ENCODE measurements at regions not wholly inside any gene's neighbourhood (a gene's known extent, or its start where the extent isn't known, plus 50 kb on each side); places are given as distances from the start of the nearest gene placed in this dataset.
A peak's percentile ranks its signal among the peaks of the same experiment; 100 is the strongest.
"Not testable (repeated sequence)": the region's sequence is repeated elsewhere in the genome, so short reads cannot be mapped to it uniquely, and the experiment has no call there.

DNA sequence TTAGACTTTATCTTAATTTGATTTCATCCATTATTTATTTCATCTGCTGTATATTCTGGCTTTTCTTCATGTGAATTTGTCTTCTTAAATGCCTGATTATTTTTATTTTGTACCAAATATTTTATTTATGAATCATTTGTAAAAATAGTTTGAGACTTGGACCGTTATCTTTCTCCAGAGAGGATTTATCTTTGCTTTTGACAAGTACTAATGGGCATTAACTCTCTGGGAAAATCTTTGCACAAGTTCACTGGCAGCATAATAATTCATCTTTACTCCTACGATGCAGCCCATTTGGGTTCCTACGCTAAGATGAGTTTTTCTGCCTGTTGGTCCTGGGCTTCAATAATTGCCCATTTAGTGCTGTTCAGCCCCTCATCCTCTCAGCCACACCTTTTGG lies 131.0 kb upstream of the RORB start:
- DNase-seq (ENCODE audit: low read depth in 4 of 4, low spot score in 2 of 4), result no peak

DNA sequence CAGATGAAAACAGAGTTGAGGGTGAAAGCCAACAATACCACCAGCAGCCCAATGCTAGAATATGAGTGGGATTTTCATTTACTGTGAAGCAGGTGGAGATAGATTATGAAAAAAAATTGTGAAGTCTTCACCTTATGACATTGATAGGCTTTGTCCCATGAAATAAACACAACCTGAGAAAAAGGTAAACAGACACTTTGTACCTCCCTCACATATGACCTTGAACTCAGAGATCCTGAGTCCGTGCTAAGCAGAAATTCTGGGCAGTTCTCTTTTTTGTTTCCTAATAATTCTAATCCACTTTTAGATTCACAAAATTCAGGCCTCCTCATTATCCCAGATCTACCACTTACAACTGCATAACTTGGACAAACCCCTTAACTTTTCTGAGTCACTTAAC lies 127.3 kb upstream of the RORB start:
- no peak for DNase-seq (ENCODE audit: low read depth in 4 of 4, low spot score in 2 of 4)

GRCh38 chr9:74373348-74373747 lies 123.8 kb upstream of the RORB start:
- DNase-seq (ENCODE audit: low read depth in 4 of 4, low spot score in 2 of 4), result no peak

DNA sequence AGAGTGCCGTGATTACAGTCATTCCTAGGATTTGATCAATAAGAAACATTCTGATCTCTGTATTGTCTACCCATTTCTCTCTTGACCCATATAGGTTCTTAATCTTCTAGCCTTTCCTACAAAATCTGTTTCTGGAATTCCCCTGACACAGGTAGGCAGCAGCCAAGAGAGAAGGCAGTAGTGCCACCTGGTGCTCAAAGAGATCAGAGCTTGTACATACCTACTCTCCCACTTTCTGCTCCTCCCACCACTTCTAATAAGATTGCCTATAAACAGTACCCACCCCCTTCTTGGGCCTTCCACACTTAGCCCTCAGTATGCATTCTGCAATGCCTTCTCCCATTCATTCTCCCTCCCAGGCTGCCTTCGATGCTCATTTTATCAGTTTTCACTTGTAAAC lies 117.4 kb upstream of the RORB start:
- peak in 3 of 4 donors; percentile 0 to 9 (median 4) for DNase-seq (ENCODE audit: low read depth in 4 of 4, low spot score in 2 of 4)

DNA sequence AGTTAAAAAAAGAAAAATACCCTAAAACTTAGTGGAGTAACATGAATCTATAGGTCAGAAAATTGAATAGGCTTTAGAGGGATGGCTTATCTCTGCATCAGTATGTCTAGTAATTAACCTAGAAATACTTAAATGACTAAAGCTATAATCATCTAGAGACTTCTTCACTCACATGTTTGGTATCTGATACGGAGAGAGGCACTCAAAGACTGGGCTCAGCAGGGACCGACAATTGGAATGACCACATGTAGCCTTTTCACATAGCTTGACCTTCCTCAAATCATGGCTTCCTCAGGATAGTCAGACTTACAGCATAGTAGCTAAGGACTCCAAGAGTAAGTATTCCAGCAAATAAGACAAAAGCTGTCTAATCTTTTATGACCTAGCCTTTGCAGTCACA lies 105.3 kb upstream of the RORB start:
- no peak for DNase-seq (ENCODE audit: low read depth in 4 of 4, low spot score in 2 of 4)

GRCh38 chr9:74403581-74403980 lies 93.6 kb upstream of the RORB start:
- DNase-seq (ENCODE audit: low read depth in 4 of 4, low spot score in 2 of 4), result no peak

DNA sequence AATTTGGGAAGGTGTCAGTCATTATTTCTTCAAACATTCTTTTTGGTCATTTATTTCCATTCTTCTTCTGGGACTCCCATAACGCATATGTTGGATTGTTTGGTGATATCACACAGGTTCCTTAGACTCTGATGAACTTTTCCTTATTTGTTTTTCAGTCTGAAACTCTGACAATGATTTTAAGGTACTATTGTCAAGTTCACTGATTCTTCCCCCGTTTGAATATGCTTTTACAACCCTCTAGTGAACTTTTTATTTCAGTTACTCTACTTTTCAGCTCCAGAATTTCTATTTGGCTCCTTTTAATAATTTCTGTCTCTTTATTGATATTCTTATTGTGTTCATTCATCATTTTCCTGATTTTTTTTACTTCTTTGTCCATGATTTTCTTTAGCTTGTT lies 92.5 kb upstream of the RORB start:
- DNase-seq (ENCODE audit: low read depth in 4 of 4, low spot score in 2 of 4), result no peak

- no peak for DNase-seq (ENCODE audit: low read depth in 4 of 4, low spot score in 2 of 4)
Measured at GRCh38 chr9:74407166-74407565, 90.0 kb upstream of the RORB start.

GRCh38 chr9:74412236-74412979 lies 84.7 kb upstream of the RORB start:
- DNase-seq (ENCODE audit: low read depth in 4 of 4, low spot score in 2 of 4), result no peak

- DNase-seq (ENCODE audit: low read depth in 4 of 4, low spot score in 2 of 4), result no peak
Measured at GRCh38 chr9:74413876-74414275, 83.3 kb upstream of the RORB start.

DNA sequence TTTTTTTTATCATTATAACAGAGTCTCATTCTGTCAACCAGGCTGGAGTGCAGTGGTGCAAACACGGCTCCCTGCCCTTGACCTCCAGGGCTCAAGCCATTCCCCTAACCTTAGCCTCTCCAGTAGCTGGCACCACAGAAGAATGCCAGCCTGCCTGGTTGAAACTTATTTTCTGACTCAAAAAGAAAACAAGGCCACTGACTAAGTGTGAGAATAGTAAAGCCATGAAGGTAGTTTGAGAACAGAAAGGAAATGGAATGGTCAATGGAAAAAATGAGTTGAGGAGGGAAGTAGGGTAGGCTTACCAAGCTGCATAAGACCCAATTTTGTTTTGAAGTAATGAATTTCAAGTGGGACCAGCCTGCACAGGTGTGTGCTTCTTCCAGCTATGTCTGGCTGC lies 82.8 kb upstream of the RORB start:
- DNase-seq (ENCODE audit: low read depth in 4 of 4, low spot score in 2 of 4), result no peak

GRCh38 chr9:74415995-74416394 lies 81.1 kb upstream of the RORB start:
- DNase-seq (ENCODE audit: low read depth in 4 of 4, low spot score in 2 of 4), result no peak

- DNase-seq (ENCODE audit: low read depth in 4 of 4, low spot score in 2 of 4), result not testable (repeated sequence)
Measured at GRCh38 chr9:74424488-74424887, 72.6 kb upstream of the RORB start.

GRCh38 chr9:74431467-74431866 lies 65.7 kb upstream of the RORB start:
- DNase-seq (ENCODE audit: low read depth in 4 of 4, low spot score in 2 of 4), result no peak

- DNase-seq (ENCODE audit: low read depth in 4 of 4, low spot score in 2 of 4), result no peak
Measured at GRCh38 chr9:74443036-74443750, 53.9 kb upstream of the RORB start.

DNA sequence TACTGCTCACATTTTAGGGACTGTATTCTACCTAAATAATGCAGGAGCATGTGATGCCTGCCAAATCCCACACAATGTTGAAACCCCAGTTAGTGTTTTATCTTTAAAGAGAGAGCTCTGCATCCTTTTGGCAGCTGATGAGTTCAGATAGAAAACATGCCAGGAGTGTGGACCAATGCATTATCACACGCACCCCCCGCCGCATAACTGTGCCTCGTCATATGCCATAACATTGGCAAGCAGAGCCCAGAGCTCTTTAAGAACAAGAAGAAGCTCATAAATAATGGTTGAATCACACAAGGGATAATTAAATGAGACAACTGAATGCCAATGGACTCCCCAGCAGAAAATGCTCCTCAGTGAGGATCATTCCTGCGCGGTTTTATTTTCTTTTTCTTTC lies 52.8 kb upstream of the RORB start:
- DNase-seq (ENCODE audit: low read depth in 4 of 4, low spot score in 2 of 4), result no peak
